Mucosa of stomach (tissue), 1 donor: ENCODE measurements at regions not wholly inside any gene's neighbourhood (a gene's known extent, or its start where the extent isn't known, plus 50 kb on each side); places are given as distances from the start of the nearest gene placed in this dataset.

ENCODE experiments used
- H3K27me3 ChIP-seq: one replicate; pipeline ENCODE4 v1.7.0; 2013; ENCODE audit warnings: mild to moderate bottlenecking, low read length; ENCODE audit not compliant: control insufficient read depth, insufficient read depth
- H3K36me3 ChIP-seq: one replicate; pipeline ENCODE4 v1.7.0; 2013; ENCODE audit warnings: low read length; ENCODE audit not compliant: control insufficient read depth, insufficient read depth
- H3K4me1 ChIP-seq: one replicate; pipeline ENCODE4 v1.7.0; 2013; ENCODE audit warnings: mild to moderate bottlenecking, low read length; ENCODE audit not compliant: control insufficient read depth, insufficient read depth
- H3K4me3 ChIP-seq: one replicate; pipeline ENCODE4 v1.7.0; 2013; ENCODE audit warnings: low read length
- H3K9ac ChIP-seq: one replicate; pipeline ENCODE4 v1.7.0; 2013; ENCODE audit warnings: mild to moderate bottlenecking, low read length, moderate library complexity
- H3K9me3 ChIP-seq: one replicate; pipeline ENCODE4 v1.7.0; 2013; ENCODE audit warnings: mild to moderate bottlenecking, low read length, moderate library complexity; ENCODE audit not compliant: control insufficient read depth
- donor health status: Pancreatic carcinoma.

DNA sequence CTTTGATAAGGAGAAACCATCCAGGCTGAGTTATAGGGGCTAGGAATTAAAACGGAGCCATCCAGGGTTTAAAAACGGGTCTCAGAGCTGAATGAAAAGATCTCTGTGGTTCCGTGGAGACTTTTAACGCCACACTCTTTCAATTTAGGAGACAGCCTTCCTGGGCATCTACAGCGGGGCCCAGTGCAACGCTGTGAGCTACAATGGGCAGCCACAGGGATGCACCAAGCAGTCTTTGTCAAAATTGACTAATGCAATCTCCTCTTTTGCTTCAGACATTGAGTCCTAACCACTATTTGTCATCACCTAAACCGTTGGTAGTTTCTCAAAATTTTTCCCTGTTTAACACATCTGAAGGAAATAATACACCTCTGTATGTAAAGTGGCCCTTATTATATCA is 96.6 kb upstream of the ABCA1 start:
- no peaks in the 10 kb centered on the region for H3K4me1 ChIP-seq
- no peaks in the 10 kb centered on the region for H3K27me3 ChIP-seq
- H3K36me3 ChIP-seq, result no peaks in the 10 kb centered on the region
- no peak overlapping the region for H3K9ac ChIP-seq
- no peaks in the 10 kb centered on the region for H3K9me3 ChIP-seq
- H3K4me3 ChIP-seq, result no peak overlapping the region

DNA sequence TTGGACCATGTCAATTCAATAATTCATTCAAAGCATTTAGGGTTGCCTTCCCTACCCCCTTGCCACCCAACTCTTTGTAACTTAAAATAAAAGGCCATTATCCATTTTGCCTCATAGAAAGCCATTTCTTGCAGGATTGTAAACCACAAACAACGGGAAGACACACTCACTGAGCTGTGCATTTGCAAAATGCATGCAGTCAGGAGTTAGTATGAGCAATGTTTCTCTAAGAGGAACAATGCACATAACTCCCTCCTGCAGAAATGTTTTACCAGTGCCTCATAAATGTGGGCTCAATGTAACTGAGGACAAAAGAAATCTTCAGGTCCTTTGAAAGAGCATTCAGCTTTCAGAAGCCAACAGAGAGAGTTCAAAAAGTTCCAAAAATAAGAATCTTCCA is 98.5 kb upstream of the ABCA1 start:
- H3K9me3 ChIP-seq, result no peaks in the 10 kb centered on the region
- H3K4me3 ChIP-seq, result no peak overlapping the region
- no peaks in the 10 kb centered on the region for H3K4me1 ChIP-seq
- no peak overlapping the region for H3K9ac ChIP-seq
- H3K36me3 ChIP-seq, result no peaks in the 10 kb centered on the region
- H3K27me3 ChIP-seq, result no peaks in the 10 kb centered on the region

DNA sequence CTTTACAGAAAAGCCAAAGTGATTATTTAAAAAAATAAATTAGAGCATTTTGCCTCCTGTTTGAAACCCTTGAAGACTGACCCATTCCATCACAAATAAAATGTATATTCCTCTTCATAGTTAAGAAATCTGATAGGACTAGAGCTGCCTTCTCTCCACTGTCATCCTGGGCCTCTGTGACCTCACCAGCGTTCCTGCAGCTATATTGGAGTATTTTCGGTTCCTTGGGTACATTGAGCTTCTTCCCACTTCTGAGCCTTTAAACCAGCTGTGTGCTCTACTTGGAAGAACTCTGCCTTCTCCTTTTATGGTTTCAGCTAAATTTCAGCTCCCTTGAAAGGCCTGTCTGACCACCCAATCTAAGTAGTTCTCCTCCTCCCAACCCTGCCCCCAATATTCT is 99.1 kb upstream of the ABCA1 start:
- H3K4me1 ChIP-seq, result no peaks in the 10 kb centered on the region
- H3K27me3 ChIP-seq, result no peaks in the 10 kb centered on the region
- H3K36me3 ChIP-seq, result no peaks in the 10 kb centered on the region
- no peak overlapping the region for H3K9ac ChIP-seq
- no peak overlapping the region for H3K4me3 ChIP-seq
- H3K9me3 ChIP-seq, result no peaks in the 10 kb centered on the region

DNA sequence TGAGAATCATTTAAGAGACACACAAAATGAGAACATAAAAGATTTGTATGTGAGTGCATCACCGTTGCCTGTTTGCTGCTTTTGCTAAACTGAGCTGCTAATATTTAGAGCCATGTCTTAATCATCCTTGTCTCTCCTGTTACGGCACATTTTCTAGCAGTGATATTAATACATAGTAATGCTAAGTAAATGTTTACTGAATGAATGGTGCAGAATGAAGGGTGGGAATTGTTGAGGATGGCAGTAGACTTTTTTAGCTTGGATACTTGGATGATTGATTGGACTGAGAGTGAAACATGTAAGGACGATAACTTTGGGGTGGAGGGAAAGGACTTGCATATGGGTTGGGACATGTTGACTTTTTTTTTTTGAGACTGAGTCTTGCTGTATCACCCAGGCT is 102.3 kb upstream of the ABCA1 start:
- H3K4me1 ChIP-seq, result no peaks in the 10 kb centered on the region
- no peaks in the 10 kb centered on the region for H3K36me3 ChIP-seq
- no peak overlapping the region for H3K9ac ChIP-seq
- no peak overlapping the region for H3K4me3 ChIP-seq
- H3K9me3 ChIP-seq, result no peaks in the 10 kb centered on the region
- no peaks in the 10 kb centered on the region for H3K27me3 ChIP-seq

DNA sequence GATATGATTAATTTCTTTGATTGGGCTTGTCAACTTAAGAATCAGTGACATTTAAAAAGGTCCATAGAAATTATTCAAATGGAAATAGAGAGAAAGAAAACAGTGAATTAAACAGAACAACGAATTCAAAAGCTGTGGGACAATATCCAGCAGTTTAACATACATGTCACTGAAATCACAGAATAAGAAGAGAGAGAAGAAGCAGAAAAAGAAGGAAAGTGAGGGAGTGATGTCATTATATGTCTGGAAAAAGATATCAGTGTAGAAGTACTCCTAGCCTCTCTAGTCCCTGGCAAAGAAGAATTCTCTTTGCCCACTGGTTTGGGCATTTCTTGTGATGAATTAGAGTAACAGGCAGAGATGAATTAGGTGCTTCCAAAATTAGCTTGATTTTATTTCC is 109.2 kb upstream of the ABCA1 start:
- Histone ChIP-seq H3K4me1 (no peaks in the 10 kb centered on the region), H3K9me3 (no peaks in the 10 kb centered on the region), H3K36me3 (no peaks in the 10 kb centered on the region), H3K27me3 (no peaks in the 10 kb centered on the region), H3K4me3 (no peak overlapping the region), H3K9ac (no peak overlapping the region)

DNA sequence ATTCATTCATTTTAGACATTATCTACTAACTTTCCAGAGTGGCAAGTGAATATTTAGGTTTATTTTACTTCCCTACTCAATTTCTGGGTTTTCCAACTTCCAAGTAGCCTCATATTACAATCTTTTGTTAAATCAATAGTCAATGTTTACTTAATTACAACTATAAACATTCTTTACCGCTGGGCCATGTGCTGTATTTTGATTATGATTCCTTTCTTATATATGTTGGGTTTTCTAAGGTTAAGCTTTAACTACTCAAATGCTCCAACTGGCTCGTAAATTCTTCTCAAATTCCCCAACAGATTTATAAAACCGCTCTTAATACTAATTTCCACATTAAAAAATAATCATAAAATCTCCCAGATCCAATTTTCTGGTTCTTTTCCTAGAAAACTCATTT is 110.1 kb upstream of the ABCA1 start:
- Histone ChIP-seq H3K36me3 (no peaks in the 10 kb centered on the region), H3K9me3 (no peaks in the 10 kb centered on the region), H3K4me3 (no peak overlapping the region), H3K9ac (no peak overlapping the region), H3K4me1 (no peaks in the 10 kb centered on the region), H3K27me3 (no peaks in the 10 kb centered on the region)

DNA sequence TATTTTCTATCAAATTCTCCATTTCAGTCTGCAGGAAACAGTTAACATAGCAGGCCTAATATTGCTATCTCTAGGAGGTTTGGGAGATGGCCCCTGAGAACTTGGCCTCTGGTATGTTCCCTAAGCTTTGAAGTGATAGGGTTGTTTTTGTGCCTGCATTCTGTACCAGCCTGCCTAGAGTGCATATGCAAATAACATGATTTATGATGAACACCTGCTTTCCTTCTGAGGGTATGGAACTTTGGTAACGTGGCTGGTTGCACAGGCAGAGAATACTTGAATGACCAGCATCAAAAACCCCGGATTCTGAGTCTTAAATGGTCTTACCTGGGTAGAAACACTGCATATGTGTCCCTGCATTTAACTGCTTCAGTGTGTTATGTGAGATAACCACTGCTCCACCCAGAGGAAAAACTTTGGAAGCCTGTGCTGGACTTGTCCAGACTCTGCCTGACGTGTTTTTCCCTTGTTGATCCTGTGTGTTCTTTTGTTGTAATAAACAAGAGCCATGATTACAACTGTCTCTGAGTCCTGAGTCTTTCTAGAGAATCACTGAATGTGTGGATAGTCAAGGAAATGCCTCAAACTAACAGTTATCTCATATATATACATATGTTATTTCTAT is 111.3 kb upstream of the ABCA1 start:
- H3K4me3 ChIP-seq, result no peak overlapping the region
- no peaks in the 10 kb centered on the region for H3K4me1 ChIP-seq
- H3K36me3 ChIP-seq, result no peaks in the 10 kb centered on the region
- H3K9me3 ChIP-seq, result no peaks in the 10 kb centered on the region
- no peak overlapping the region for H3K9ac ChIP-seq
- no peaks in the 10 kb centered on the region for H3K27me3 ChIP-seq

DNA sequence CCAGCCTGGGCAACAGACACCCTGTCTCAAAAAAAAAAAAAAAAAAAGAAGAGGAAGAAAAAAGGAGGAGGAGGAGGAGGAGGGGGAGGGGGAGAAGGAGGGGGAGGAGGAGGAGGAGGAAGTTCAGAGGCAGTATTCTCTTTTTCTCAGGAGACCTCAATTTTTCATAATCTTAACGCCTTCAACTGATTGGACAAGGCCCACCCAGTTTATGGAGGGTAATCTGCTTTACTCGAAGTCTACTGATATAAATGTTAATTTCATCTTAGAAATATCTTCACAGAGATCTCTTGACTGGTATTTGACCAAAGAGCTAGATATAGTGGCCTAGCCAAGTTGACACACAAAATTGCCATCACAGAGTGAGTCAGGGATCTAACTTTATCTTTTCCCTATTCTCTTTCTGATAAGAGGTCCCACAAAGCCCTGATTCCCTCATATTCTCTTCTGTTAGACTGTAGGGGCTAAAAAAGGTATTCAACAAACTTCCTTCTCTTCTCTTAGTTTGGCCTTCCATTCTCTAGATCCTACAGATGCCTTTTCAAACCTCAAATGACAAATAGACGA is 115.5 kb upstream of the ABCA1 start:
- Histone ChIP-seq H3K36me3 (no peaks in the 10 kb centered on the region), H3K27me3 (no peaks in the 10 kb centered on the region), H3K4me1 (peaks cover 10% of the 10 kb centered on the region), H3K4me3 (no peak overlapping the region), H3K9ac (no peak overlapping the region), H3K9me3 (no peaks in the 10 kb centered on the region)

DNA sequence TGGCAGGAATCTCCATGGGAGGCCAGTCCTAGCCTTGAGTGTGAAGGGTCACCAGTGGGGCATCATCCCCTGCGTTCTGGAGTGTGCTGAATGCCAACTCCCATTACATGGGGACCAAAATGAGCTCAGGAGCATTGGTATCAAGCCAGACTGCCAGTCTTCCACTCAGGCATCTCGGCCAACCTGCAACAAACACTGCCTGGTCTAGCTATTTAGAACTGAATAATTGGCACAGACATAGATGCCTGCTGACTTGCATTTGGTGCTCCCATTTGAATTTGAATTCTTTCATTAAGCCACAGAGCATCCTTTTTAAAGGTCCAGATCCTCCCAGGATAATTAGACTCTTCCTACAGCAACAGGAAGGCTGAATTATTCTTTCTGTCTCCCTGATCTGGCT is 116.6 kb upstream of the ABCA1 start:
- H3K9me3 ChIP-seq, result no peaks in the 10 kb centered on the region
- H3K9ac ChIP-seq, result no peak overlapping the region
- no peak overlapping the region for H3K4me3 ChIP-seq
- H3K36me3 ChIP-seq, result no peaks in the 10 kb centered on the region
- H3K4me1 ChIP-seq, result peaks cover 10% of the 10 kb centered on the region
- H3K27me3 ChIP-seq, result no peaks in the 10 kb centered on the region

DNA sequence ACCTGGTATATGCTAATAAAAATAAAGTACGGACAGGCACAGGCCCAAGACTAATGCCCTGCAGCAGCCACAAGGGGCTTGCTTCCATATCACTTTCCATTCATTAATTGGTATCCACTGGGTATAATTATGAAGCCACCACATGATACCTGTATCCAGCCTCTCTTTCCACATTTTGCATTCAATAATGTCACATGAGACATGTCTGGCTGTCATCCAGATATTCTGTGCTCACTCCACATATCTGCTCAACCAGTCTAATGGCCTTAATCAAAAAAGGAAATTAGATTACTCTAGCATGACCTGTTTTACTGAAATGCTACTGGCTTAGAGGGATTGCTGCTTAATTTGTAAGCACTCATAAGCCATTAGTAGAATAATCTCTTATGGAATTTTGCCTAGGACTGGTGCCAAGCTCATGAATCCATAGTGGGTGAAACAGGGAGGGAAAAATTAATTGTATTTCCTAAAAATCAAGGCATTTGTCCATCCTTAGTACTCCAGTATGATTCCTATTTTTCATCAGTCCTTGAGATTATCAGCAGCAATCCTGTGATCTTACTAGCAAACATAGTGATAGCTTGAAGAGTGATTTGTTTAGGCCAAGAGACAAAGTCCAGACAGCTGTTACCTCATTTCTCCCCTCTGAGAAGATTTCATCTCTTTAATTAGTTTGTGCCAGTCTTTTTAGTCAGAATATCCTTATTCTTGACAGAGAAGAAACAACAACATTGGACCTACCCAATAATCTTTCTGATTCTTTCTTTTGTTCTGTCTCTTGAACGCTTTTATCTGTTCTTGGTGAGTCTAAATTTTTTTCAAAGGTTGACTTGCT is 119.2 kb upstream of the ABCA1 start:
- no peaks in the 10 kb centered on the region for H3K9me3 ChIP-seq
- no peak overlapping the region for H3K9ac ChIP-seq
- H3K36me3 ChIP-seq, result no peaks in the 10 kb centered on the region
- H3K4me3 ChIP-seq, result no peak overlapping the region
- H3K4me1 ChIP-seq, result peaks cover 10% of the 10 kb centered on the region
- H3K27me3 ChIP-seq, result no peaks in the 10 kb centered on the region

DNA sequence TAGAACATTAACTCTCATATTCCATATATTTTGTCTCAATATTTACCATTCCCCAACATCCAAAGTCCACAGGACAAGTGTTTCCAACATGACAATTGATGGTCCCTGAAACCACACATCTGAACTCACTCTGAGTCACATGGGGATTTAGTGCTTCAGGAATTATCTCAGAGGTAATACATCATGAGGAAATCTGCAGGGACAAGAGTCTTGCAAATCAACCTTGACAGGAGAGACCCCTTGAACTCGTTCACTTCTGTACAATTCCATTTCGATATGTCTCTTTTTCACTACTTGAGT is 119.7 kb upstream of the ABCA1 start:
- H3K4me1 ChIP-seq, result peaks cover 10% of the 10 kb centered on the region
- H3K9me3 ChIP-seq, result no peaks in the 10 kb centered on the region
- no peaks in the 10 kb centered on the region for H3K36me3 ChIP-seq
- H3K4me3 ChIP-seq, result no peak overlapping the region
- no peaks in the 10 kb centered on the region for H3K27me3 ChIP-seq
- no peak overlapping the region for H3K9ac ChIP-seq

DNA sequence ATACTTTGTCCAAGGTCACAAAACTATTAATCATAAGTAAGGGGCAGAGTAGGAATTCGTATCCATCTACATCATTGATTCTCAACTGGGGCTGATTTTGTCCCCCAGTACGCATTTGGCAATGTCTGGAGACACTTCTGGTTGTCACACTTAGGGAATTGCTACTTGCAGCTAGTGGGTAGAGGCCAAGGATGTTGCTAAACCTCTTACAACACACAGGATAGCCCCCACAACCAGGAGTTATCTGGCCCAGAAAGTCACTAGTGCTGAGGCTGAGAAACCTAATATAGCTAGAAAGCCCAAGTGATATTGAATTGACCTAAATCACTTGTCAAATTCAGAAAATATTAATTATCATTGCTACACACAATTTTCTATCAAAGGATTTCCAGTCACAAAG is 120.4 kb upstream of the ABCA1 start:
- H3K9ac ChIP-seq, result no peak overlapping the region
- peaks cover 10% of the 10 kb centered on the region for H3K4me1 ChIP-seq
- H3K36me3 ChIP-seq, result no peaks in the 10 kb centered on the region
- H3K9me3 ChIP-seq, result no peaks in the 10 kb centered on the region
- H3K4me3 ChIP-seq, result no peak overlapping the region
- no peaks in the 10 kb centered on the region for H3K27me3 ChIP-seq
